ENCODE measurements at regions not wholly inside any gene's neighbourhood (a gene's known extent, or its start where the extent isn't known, plus 50 kb on each side); places are given as distances from the start of the nearest gene placed in this dataset.

- Histone ChIP-seq H4K20me1 (replicated peaks; ENCODE audit: control insufficient read depth, extremely low read depth, insufficient read depth, low read length) (no peaks in the 10 kb centered on the region), H3K4me2 (ENCODE audit: insufficient read depth, low read length) (no peak overlapping the region), H3K9me3 (replicated peaks; ENCODE audit: control insufficient read depth, insufficient read depth, low read length) (no peaks in the 10 kb centered on the region), H2AFZ (ENCODE audit: low read depth, low read length) (no peak overlapping the region), H3K79me2 (ENCODE audit: control insufficient read depth, insufficient read depth, low read length) (no peaks in the 10 kb centered on the region), H3K36me3 (ENCODE audit: control insufficient read depth in 2 of 2, extremely low read depth in 1 of 2, insufficient read depth in 2 of 2, low read length in 2 of 2) (no peaks in the 10 kb centered on the region), H3K9ac (replicated peaks; ENCODE audit: extremely low read depth, insufficient read depth, low read length) (no peak overlapping the region), H3K27ac (ENCODE audit: insufficient read depth, low read depth, low read length) (no peak overlapping the region), H3K4me3 (replicated peaks in 1 of 3; ENCODE audit: insufficient read depth in 1 of 3, low read depth in 1 of 3, low read length in 3 of 3) (no peak overlapping the region), H3K4me1 (ENCODE audit: control insufficient read depth, extremely low read depth, insufficient read depth, low read length) (no peaks in the 10 kb centered on the region), H3K27me3 (ENCODE audit: control insufficient read depth in 2 of 2, insufficient read depth in 2 of 2, low read length in 2 of 2) (no peaks in the 10 kb centered on the region), H3K9me1 (replicated peaks; ENCODE audit: control insufficient read depth, extremely low read depth, insufficient read depth, low read length) (no peaks in the 10 kb centered on the region)
- TF ChIP-seq CTCF (IDR thresholded peaks at IDR 0.05; ENCODE audit: extremely low read depth in 1 of 2, insufficient read depth in 1 of 2, low read depth in 1 of 2, low read length in 2 of 2) (no peak), MYC (IDR thresholded peaks at IDR 0.05; ENCODE audit: low read depth, low read length) (no peak), FOS (IDR thresholded peaks at IDR 0.05; ENCODE audit: borderline replicate concordance, insufficient read depth, low read length) (no peak), POLR2AphosphoS5 (IDR thresholded peaks at IDR 0.05; ENCODE audit: insufficient read depth, low read depth, low read length) (no peak), GATA2 (IDR thresholded peaks at IDR 0.05; ENCODE audit: insufficient read depth, insufficient read length, low read depth, low read length) (no peak), POLR2A (IDR thresholded peaks at IDR 0.05; ENCODE audit: low read depth, low read length) (no peak), JUN (IDR thresholded peaks at IDR 0.05; ENCODE audit: borderline replicate concordance, insufficient read depth, insufficient read length, low read depth) (no peak), EZH2 (IDR thresholded peaks at IDR 0.05; ENCODE audit: borderline replicate concordance, low read depth, low read length, severe bottlenecking) (no peak), MAX (IDR thresholded peaks at IDR 0.05; ENCODE audit: insufficient read depth, insufficient read length) (no peak)
- FAIRE-seq: no peak
- ChIA-PET CTCF (interaction anchor here (1.0 kb wide), 1 partner anchor 12 kb away, joined by 4 read pairs; no protein-coding TSS in a partner anchor), POLR2A (no interaction called here)
- intact Hi-C loops (cut with micrococcal nuclease): no loop called here
- DNase-seq (ENCODE audit: low read depth, low spot score): no peak
- dilution Hi-C loops (cut with MboI; ENCODE audit: extremely low pct_ligation_motif_present, low sequenced_read_pairs): no loop called here
- BruUV-seq (replicated peaks): no TSS peak
Observed at GRCh38 chr13:66128692-66129269, 1101.4 kb downstream of the PCDH9 start.

Data from endothelial cell of umbilical vein (primary cell).